ENCODE measurements at regions not wholly inside any gene's neighbourhood (a gene's known extent, or its start where the extent isn't known, plus 50 kb on each side); places are given as distances from the start of the nearest gene placed in this dataset.
"Not testable (repeated sequence)": the region's sequence is repeated elsewhere in the genome, so short reads cannot be mapped to it uniquely, and the experiment has no call there.

GRCh38 chr1:31485166-31485565, 72.2 kb downstream of the SERINC2 start:
- DNase-seq: no peak

GRCh38 chr1:31487143-31487542, 74.1 kb downstream of the SERINC2 start:
- DNase-seq: no peak

GRCh38 chr1:31487721-31488293, 74.8 kb downstream of the SERINC2 start:
- no peak for DNase-seq

- no peak for DNase-seq
Measured at GRCh38 chr1:31488528-31488927, 75.5 kb downstream of the SERINC2 start.

- not testable (repeated sequence) for DNase-seq
Measured at GRCh38 chr1:31489575-31489974, 76.6 kb downstream of the SERINC2 start.

- not testable (repeated sequence) for DNase-seq
Measured at GRCh38 chr1:31490596-31490995, 77.6 kb downstream of the SERINC2 start.

GRCh38 chr1:31495351-31495750, 81.0 kb upstream of the TINAGL1 start:
- DNase-seq: not testable (repeated sequence)

- DNase-seq: not testable (repeated sequence)
Measured at GRCh38 chr1:31495770-31496169, 80.5 kb upstream of the TINAGL1 start.

GRCh38 chr1:31497601-31498000, 78.7 kb upstream of the TINAGL1 start:
- peak; percentile 44 for DNase-seq

GRCh38 chr1:31498376-31499040, 77.8 kb upstream of the TINAGL1 start:
- DNase-seq: no peak

- no peak for DNase-seq
Measured at GRCh38 chr1:31501505-31501904, 74.8 kb upstream of the TINAGL1 start.

GRCh38 chr1:31502253-31502652, 74.1 kb upstream of the TINAGL1 start:
- DNase-seq: no peak

- DNase-seq: no peak
Measured at GRCh38 chr1:31502926-31503511, 73.3 kb upstream of the TINAGL1 start.

GRCh38 chr1:31503570-31503969, 72.7 kb upstream of the TINAGL1 start:
- no peak for DNase-seq

- DNase-seq: no peak
Measured at GRCh38 chr1:31504001-31504400, 72.3 kb upstream of the TINAGL1 start.

- no peak for DNase-seq
Measured at GRCh38 chr1:31505911-31506497, 70.3 kb upstream of the TINAGL1 start.

- no peak for DNase-seq
Measured at GRCh38 chr1:31507221-31507620, 69.1 kb upstream of the TINAGL1 start.

GRCh38 chr1:31507676-31508530, 68.4 kb upstream of the TINAGL1 start:
- no peak for DNase-seq

- no peak for DNase-seq
Measured at GRCh38 chr1:31509124-31510072, 66.9 kb upstream of the TINAGL1 start.

- DNase-seq: no peak
Measured at GRCh38 chr1:31510304-31510703, 66.0 kb upstream of the TINAGL1 start.

GRCh38 chr1:31510853-31511789, 65.2 kb upstream of the TINAGL1 start:
- DNase-seq: no peak
